H54 (cell line): ENCODE measurements at regions not wholly inside any gene's neighbourhood (a gene's known extent, or its start where the extent isn't known, plus 50 kb on each side); places are given as distances from the start of the nearest gene placed in this dataset.
"Not testable (repeated sequence)": the region's sequence is repeated elsewhere in the genome, so short reads cannot be mapped to it uniquely, and the experiment has no call there.

Experiments used
- DNase-seq: peaks from one replicate; pipeline ENCODE4 v3.0.0; 2011; ENCODE audit warnings: low spot score, mixed read lengths; ENCODE audit not compliant: insufficient read length
- FAIRE-seq: peaks from 3 replicates; lab custom pipeline; 2011; peaks lifted over from hg19 to GRCh38; lab: Jason Lieb, UNC
- POLR2A ChIP-seq: IDR thresholded peaks from 2 replicates; pipeline ENCODE4 v1.6.1; 2011; ENCODE audit warnings: low read depth, mild to moderate bottlenecking, low read length

DNA sequence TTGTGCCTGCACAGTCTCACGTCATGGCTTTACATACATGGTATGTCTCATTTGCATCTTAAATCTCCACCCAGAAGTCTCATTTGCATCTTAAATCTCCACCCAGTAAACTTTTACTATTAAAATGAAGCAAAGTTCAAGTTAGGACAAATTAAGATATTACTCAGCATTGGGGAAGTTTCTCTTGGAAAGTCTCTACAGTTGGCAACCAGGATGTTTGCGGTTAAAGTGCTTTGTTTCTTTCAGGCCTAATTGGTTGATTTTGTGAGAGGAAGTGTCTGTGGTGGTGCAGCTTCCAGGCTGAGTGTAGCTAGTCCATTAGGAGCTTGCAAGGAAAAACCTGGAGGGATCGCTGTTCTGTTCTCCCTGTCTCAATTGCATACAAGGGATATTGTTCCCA, 1373.3 kb upstream of the GOT2 start:
- no peak for TF ChIP-seq POLR2A
- FAIRE-seq (no peak), DNase-seq (no peak)

GRCh38 chr16:60100371-60100770, 1366.3 kb upstream of the GOT2 start:
- DNase-seq (no peak), FAIRE-seq (no peak)
- TF ChIP-seq POLR2A, result no peak

DNA sequence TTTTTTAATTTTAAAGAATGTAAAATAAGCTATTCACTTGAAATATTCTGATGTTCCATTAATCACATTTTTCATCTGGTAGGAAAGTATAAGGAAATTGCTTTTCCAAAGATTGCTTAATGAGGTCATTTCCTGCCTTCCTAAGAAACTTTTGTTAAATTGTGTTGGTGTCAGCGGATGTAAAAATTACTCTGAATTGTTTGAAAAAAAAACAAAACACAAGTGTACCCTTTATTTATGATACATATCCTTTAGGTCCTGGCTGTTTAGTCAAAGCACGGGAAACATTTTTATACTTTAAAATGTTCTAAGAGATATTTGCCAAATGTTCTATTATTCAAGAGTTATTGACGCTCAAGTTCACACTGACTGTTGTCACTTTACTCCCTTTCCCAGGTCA, 1357.4 kb upstream of the GOT2 start:
- TF ChIP-seq POLR2A, result no peak
- DNase-seq, result no peak
- no peak for FAIRE-seq

GRCh38 chr16:60091071-60091470, 1357.0 kb upstream of the GOT2 start:
- TF ChIP-seq POLR2A, result no peak
- DNase-seq, result no peak
- no peak for FAIRE-seq

GRCh38 chr16:60087530-60087929, 1353.4 kb upstream of the GOT2 start:
- TF ChIP-seq POLR2A, result no peak
- no peak for FAIRE-seq

GRCh38 chr16:60078819-60079218, 1344.7 kb upstream of the GOT2 start:
- not testable (repeated sequence) for DNase-seq, FAIRE-seq

More at GRCh38 chr16:60087530-60087929, 1353.4 kb upstream of the GOT2 start:
- DNase-seq, result no peak

DNA sequence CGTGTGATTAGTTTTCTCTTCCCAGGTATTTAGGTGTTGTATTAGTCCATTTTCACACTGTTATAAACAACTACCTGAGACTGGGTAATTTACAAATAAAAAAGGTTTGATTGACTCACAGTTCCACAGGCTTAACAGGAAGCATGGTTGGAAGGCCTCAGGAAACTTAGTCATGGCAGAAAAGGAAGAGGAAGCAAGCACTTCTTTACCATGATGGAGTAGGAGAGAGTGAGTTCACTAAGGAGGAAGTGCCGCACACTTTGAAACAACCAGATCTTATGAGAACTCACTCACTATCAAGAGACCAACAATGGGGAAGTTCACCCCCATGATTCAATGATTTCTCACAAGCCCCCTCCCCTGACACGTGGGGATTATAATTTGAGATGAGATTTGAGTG, 1343.7 kb upstream of the GOT2 start:
- no peak for TF ChIP-seq POLR2A
- FAIRE-seq (no peak), DNase-seq (no peak)

DNA sequence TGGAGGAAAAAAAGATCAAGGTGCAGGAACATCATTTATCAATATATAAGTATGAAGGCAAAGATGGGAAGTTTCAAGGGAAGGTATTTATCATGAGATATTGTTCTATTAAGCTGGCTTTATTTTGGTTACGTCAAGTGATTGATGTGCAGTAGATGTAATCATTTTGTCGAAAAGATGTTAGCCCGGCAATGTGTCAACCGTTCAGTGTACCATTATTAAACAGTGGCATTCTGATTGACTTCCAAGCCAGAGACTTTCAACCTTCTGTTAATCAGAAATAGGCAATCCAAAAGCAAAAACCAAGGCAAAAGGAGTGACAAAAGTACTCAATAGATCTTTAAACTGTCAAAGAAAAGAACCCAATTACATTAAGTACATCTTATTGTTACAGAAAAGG, 1340.3 kb upstream of the GOT2 start:
- DNase-seq (no peak), FAIRE-seq (no peak)
- TF ChIP-seq POLR2A, result no peak

- DNase-seq, result no peak
- no peak for FAIRE-seq
- TF ChIP-seq POLR2A, result no peak
These were observed 1339.3 kb upstream of the GOT2 start for GRCh38 chr16:60073376-60073775.

- no peak for DNase-seq
- FAIRE-seq, result no peak
These were observed 1329.9 kb upstream of the GOT2 start for GRCh38 chr16:60064026-60064425.

DNA sequence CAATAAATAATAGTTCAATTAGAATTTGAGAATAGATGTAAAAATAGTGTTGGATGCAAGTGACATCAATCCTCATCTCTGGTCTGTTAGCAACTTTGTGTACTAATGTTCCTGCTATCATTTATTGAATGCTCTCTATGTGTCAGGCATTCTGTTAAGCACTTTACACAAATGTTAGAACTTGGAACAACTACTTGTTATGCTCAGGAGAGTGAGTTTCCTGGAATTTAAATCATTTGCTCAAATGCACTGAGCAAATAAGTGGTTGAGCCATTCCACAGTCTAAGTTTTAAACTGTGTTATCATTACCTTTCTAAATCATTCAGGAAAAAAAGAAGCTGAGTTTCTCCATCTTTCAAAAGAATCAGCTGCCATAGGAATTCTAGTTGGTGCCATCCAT, 1327.3 kb upstream of the GOT2 start:
- DNase-seq, result no peak
- no peak for FAIRE-seq
- no peak for TF ChIP-seq POLR2A

More at GRCh38 chr16:60064026-60064425, 1329.9 kb upstream of the GOT2 start:
- TF ChIP-seq POLR2A, result no peak

DNA sequence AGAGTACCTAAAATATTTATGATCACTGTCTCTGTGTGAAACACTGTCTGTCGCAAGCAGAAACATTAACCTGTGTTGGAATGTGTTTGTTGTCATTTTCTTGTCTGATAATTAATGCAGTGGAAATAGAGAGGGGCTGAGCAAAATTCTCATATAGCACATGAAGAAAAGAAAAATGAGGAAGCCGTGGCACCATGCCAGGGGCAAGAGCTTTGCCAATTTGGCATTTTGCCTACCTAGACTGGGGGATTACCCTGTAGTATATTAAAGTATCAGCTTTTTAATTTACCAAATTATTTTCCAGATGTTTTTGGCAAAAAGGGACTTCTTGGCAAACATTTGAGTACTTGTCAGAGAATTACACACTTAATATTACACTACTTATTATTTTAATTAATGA, 1326.6 kb upstream of the GOT2 start:
- FAIRE-seq, result no peak
- no peak for DNase-seq
- no peak for TF ChIP-seq POLR2A

- no peak for TF ChIP-seq POLR2A
- no peak for DNase-seq
- no peak for FAIRE-seq
These were observed 1325.0 kb upstream of the GOT2 start for GRCh38 chr16:60059141-60059540.

GRCh38 chr16:60041671-60042070, 1307.6 kb upstream of the GOT2 start:
- DNase-seq, result no peak
- no peak for FAIRE-seq
- TF ChIP-seq POLR2A, result no peak

GRCh38 chr16:60031740-60032139, 1297.6 kb upstream of the GOT2 start:
- no peak for TF ChIP-seq POLR2A
- DNase-seq (no peak), FAIRE-seq (no peak)

- DNase-seq, result no peak
- no peak for TF ChIP-seq POLR2A
- no peak for FAIRE-seq
These were observed 1293.2 kb upstream of the GOT2 start for GRCh38 chr16:60027351-60027750.
